NT2/D1 (cell line): ENCODE measurements at regions not wholly inside any gene's neighbourhood (a gene's known extent, or its start where the extent isn't known, plus 50 kb on each side); places are given as distances from the start of the nearest gene placed in this dataset.

Experiments used
- DNase-seq: peaks from one replicate; pipeline ENCODE4 v3.0.0-alpha.2; 2011; ENCODE audit warnings: low read depth, low spot score
- H3K27me3 ChIP-seq: 2 replicates; pipeline ENCODE4 v1.6.0; 2011; ENCODE audit warnings: mild to moderate bottlenecking; ENCODE audit not compliant: insufficient read length, insufficient read depth
- H3K36me3 ChIP-seq: 2 replicates; pipeline ENCODE4 v1.6.1; 2011; ENCODE audit warnings: mild to moderate bottlenecking, low read length, mixed read lengths; ENCODE audit not compliant: insufficient read depth, insufficient read length
- H3K4me1 ChIP-seq: 2 replicates; pipeline ENCODE4 v1.5.1; 2011; ENCODE audit not compliant: insufficient read depth, insufficient read length
- H3K4me3 ChIP-seq: 2 replicates; pipeline ENCODE4 v1.5.1; 2011; ENCODE audit warnings: low read depth; ENCODE audit not compliant: insufficient read length
- H3K9ac ChIP-seq: 2 replicates; pipeline ENCODE4 v1.6.0; 2011; ENCODE audit warnings: low read depth; ENCODE audit not compliant: insufficient read length
- H3K9me3 ChIP-seq: 2 replicates; pipeline ENCODE4 v1.5.1; 2011; ENCODE audit warnings: mild to moderate bottlenecking, low read length; ENCODE audit not compliant: insufficient read depth
- SUZ12 ChIP-seq: IDR thresholded peaks from 2 replicates; pipeline ENCODE4 v1.6.1; 2011; ENCODE audit not compliant: insufficient read length, insufficient read depth; ENCODE audit errors: extremely low read depth
- YY1 ChIP-seq: IDR thresholded peaks from 2 replicates; pipeline ENCODE4 v1.6.1; 2011; ENCODE audit not compliant: insufficient read length, insufficient read depth
- ZNF274 ChIP-seq: IDR thresholded peaks from 2 replicates; pipeline ENCODE4 v1.6.1; 2011; ENCODE audit warnings: mild to moderate bottlenecking, low read depth, low read length

DNA sequence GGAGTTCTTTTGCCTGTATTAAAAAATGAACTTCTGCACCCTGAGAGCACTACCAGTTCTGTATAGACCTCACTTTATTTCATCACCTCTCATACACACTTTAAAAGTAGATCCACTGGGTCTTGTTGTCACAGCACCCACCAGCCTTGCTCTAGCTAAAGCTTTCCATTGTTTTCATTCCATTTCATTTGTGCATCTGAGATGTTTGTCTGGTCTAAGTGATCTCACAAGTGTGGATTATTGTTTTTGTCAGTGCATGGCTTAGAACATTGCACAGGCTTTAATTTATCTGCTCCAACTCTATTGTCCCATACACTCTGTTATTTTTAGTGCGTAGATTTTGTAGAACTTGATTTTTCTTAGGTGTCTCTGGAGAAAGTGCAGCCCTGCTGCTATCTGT lies 1157.5 kb upstream of the PABPC4L start:
- no peaks in the 10 kb centered on the region for H3K36me3 ChIP-seq
- DNase-seq: no peak
- no peak overlapping the region for H3K4me3 ChIP-seq
- no peak overlapping the region for H3K9ac ChIP-seq
- no peak for TF ChIP-seq SUZ12
- no peak for TF ChIP-seq YY1
- no peak for TF ChIP-seq ZNF274
- H3K27me3 ChIP-seq: no peaks in the 10 kb centered on the region
- no peaks in the 10 kb centered on the region for H3K9me3 ChIP-seq
- no peaks in the 10 kb centered on the region for H3K4me1 ChIP-seq

DNA sequence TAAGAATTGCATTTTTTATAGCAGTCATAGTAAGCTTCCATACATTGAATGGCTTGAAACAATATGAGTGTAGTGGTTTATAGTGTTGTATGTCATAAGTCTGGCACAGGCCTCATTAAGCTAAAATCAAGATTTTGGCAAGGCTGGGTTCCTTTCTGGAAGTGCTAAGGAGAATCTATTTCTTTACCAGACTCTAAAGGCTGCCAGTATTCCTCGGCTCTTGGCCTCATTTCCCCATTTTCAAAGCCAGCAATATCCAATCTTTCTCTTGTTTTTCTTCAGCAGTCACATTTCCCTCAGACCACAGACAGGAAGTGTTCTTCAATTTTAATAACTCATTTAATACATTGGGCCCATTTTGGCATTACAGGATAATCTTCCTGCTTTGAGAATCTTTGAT lies 1155.5 kb upstream of the PABPC4L start:
- Histone ChIP-seq H3K9me3 (no peaks in the 10 kb centered on the region), H3K4me1 (no peaks in the 10 kb centered on the region), H3K36me3 (no peaks in the 10 kb centered on the region), H3K27me3 (no peaks in the 10 kb centered on the region), H3K9ac (no peak overlapping the region), H3K4me3 (no peak overlapping the region)
- DNase-seq: no peak
- TF ChIP-seq ZNF274 (no peak), SUZ12 (no peak), YY1 (no peak)

DNA sequence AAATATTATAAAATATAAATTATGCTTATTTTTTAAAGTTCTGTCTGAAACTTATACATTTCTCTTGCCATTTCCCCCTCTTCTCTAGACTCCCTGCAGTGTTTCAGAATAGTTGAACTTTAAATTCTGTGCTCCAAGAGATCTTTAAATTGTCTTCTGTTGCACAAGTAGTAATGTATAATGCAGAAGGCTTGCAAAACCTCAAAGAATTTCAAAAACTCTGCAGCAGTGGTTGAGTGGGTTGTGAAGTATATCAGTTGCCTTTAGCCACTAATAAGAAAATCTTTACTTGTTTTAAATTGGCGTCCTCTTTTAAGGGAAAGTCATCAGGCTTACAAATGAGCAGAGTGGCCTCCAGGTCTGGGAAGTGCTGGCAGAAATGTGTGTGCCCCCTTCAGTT lies 1153.3 kb upstream of the PABPC4L start:
- Histone ChIP-seq H3K36me3 (no peaks in the 10 kb centered on the region), H3K9me3 (no peaks in the 10 kb centered on the region), H3K4me3 (no peak overlapping the region), H3K27me3 (no peaks in the 10 kb centered on the region), H3K9ac (no peak overlapping the region), H3K4me1 (no peaks in the 10 kb centered on the region)
- TF ChIP-seq ZNF274: no peak
- TF ChIP-seq SUZ12: no peak
- TF ChIP-seq YY1: no peak
- no peak for DNase-seq

DNA sequence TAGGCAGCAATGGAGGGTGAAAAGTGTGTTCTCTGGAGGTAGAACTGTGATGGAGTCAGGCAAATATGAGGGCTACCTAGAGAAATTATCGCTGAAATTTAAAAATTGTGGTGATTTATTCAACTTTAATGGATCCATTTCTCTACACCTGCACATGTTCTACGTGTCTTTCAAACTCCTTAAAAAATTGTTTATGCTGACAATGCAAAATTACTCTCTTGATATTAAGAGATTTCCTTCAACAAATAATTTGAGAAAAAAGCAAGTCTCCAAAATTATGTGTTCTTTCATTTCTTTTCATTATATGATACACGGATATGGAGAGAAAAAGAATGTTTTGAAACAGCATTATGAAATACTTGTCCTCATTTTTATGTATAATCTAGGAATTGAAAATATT lies 1151.4 kb upstream of the PABPC4L start:
- Histone ChIP-seq H3K9me3 (no peaks in the 10 kb centered on the region), H3K27me3 (no peaks in the 10 kb centered on the region), H3K9ac (no peak overlapping the region), H3K36me3 (no peaks in the 10 kb centered on the region), H3K4me1 (no peaks in the 10 kb centered on the region), H3K4me3 (no peak overlapping the region)
- no peak for TF ChIP-seq ZNF274
- TF ChIP-seq SUZ12: no peak
- TF ChIP-seq YY1: no peak
- no peak for DNase-seq

DNA sequence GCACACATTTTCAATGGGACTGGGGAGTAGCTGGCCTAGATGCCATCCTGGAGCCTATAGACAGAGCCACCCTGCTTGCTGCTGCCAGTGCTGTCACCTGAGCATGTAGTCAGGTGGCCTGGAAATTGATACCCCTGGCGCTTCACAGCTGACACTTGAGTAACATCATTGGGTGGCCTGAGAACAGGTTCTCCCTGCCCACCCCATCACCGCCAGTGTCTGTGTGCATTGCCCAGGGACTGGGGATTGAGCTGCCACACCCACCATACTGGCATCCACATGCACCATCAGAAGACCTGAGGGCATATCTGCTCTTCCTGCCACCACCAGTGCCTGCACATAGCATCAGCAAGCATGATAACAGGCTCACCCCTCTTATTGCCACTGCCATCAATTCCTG lies 1142.9 kb upstream of the PABPC4L start:
- Histone ChIP-seq H3K36me3 (no peaks in the 10 kb centered on the region), H3K4me3 (no peak overlapping the region), H3K4me1 (no peaks in the 10 kb centered on the region), H3K9ac (no peak overlapping the region), H3K9me3 (no peaks in the 10 kb centered on the region), H3K27me3 (no peaks in the 10 kb centered on the region)
- DNase-seq: no peak
- TF ChIP-seq YY1: no peak

DNA sequence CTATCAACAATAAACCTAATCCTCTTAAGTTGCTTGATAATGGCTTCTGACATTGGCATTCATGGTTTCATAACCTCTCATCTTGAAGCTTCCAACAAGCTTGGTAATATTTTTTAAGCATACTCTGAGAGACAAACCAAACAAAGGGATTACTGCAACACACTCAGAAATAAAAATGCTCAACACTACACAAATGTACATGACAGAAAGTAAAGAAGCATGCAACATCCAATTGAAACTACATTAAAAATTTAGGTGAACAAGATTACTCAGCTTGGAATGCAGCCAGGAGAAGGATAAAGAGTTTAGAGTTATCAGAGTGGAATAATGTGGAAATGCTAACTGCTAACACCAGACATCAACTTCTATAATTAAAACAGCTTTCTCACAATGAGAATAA lies 1136.6 kb upstream of the PABPC4L start:
- Histone ChIP-seq H3K4me3 (no peak overlapping the region), H3K9ac (no peak overlapping the region), H3K4me1 (no peaks in the 10 kb centered on the region), H3K9me3 (no peaks in the 10 kb centered on the region), H3K27me3 (no peaks in the 10 kb centered on the region), H3K36me3 (no peaks in the 10 kb centered on the region)
- TF ChIP-seq ZNF274 (no peak), YY1 (no peak), SUZ12 (no peak)
- no peak for DNase-seq

DNA sequence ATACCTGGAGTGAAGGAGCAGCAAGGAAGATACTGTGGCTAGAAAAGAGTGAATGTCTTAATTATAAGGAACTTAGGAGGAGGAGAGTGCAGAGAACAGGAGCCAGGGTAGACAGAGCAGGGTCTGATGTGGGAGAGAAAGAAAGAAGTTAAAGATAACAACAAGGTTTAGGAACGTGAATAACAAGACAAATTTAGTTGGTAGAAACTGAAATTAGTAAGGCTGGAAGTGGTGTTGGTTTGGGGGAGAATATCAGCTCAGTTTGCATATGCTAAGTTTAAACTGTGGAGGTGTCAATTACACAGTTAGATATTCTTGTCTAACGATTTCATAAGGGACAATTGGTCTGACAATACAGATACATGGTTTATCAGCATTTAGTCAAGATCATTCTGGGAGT lies 1123.7 kb upstream of the PABPC4L start:
- no peak overlapping the region for H3K4me3 ChIP-seq
- H3K36me3 ChIP-seq: no peaks in the 10 kb centered on the region
- TF ChIP-seq ZNF274: no peak
- no peak for TF ChIP-seq YY1
- TF ChIP-seq SUZ12: no peak
- no peak overlapping the region for H3K9ac ChIP-seq
- H3K27me3 ChIP-seq: no peaks in the 10 kb centered on the region
- no peaks in the 10 kb centered on the region for H3K9me3 ChIP-seq
- DNase-seq: no peak
- H3K4me1 ChIP-seq: no peaks in the 10 kb centered on the region

DNA sequence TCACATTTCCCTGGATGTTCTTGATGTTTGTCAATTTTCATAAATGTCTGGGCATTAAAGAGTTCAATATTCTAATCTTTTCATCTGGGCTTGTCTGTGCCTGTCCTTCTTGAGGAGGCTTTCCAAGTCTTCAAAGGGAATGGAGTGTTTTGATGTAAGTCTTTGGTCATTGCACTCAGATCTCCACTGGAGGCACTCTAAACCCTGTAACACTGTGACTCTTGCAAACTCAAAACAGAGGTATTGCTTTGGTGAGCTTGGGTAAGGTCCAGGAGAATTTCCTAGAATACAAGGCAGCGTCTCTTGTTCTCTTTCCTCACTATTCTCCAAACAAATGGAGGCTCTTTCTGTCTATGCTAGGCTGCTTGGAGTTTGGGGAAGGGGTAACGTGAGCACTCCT lies 1118.1 kb upstream of the PABPC4L start:
- H3K9ac ChIP-seq: no peak overlapping the region
- H3K9me3 ChIP-seq: no peaks in the 10 kb centered on the region
- H3K36me3 ChIP-seq: no peaks in the 10 kb centered on the region
- peak; percentile 5 for DNase-seq
- no peak overlapping the region for H3K4me3 ChIP-seq
- TF ChIP-seq ZNF274 (no peak), SUZ12 (no peak), YY1 (no peak)
- no peaks in the 10 kb centered on the region for H3K4me1 ChIP-seq
- H3K27me3 ChIP-seq: no peaks in the 10 kb centered on the region
